ENCODE measurements at regions not wholly inside any gene's neighbourhood (a gene's known extent, or its start where the extent isn't known, plus 50 kb on each side); places are given as distances from the start of the nearest gene placed in this dataset.

- H2BK15ac ChIP-seq (ENCODE audit: low read depth, low read length): no peak overlapping the region
- dilution Hi-C loops (cut with HindIII; ENCODE audit: low sequenced_read_pairs, unreplicated experiment): no loop called here
- no peak overlapping the region for H2BK5ac ChIP-seq (ENCODE audit: low read depth, low read length, poor library complexity, severe bottlenecking)
- H3K18ac ChIP-seq (ENCODE audit: low read depth, low read length): no peak overlapping the region
- H3K23ac ChIP-seq (ENCODE audit: low read depth, low read length): no peak overlapping the region
- peak; percentile 85 for ATAC-seq (ENCODE audit: low read depth)
- H4K20me1 ChIP-seq (ENCODE audit: insufficient read depth, low read length): no peaks in the 10 kb centered on the region
- no peaks in the 10 kb centered on the region for H3K9me3 ChIP-seq (ENCODE audit: control insufficient read depth, insufficient read depth, low read length)
- H3K27me3 ChIP-seq (ENCODE audit: control insufficient read depth, insufficient read depth, low read length): no peaks in the 10 kb centered on the region
- no peak overlapping the region for H3K4me2 ChIP-seq (ENCODE audit: low read depth, low read length)
- ChIA-PET POLR2A (ENCODE audit: unreplicated experiment) (interaction anchor here (0.6 kb wide), 1 partner anchor 25 kb away, joined by 3 read pairs; no protein-coding TSS in a partner anchor), CTCF (interaction anchor here (0.7 to 1.5 kb wide), 3 partner anchors 14 to 1930 kb away, joined by 3 to 4 read pairs (median 3); no protein-coding TSS in a partner anchor)
- H3K9ac ChIP-seq (ENCODE audit: low read depth, low read length): no peak overlapping the region
- peak; percentile 31 for DNase-seq
- no peak overlapping the region for H2AK5ac ChIP-seq (ENCODE audit: low read depth, low read length)
- in situ Hi-C loops (cut with MboI; ENCODE audit: low sequenced_read_pairs): no loop called here
- no peak overlapping the region for H3K56ac ChIP-seq (ENCODE audit: extremely low read depth, insufficient read depth, low read length)
- no peak overlapping the region for H2BK20ac ChIP-seq (ENCODE audit: low read depth, low read length)
- TF ChIP-seq SMC3 (IDR thresholded peaks at IDR 0.05; ENCODE audit: low read depth, low read length) (no peak), CTCF (conservative IDR thresholded peaks at IDR 0.05; ENCODE audit: low read depth, low read length) (peak; percentile 48)
- H3K14ac ChIP-seq (replicated peaks; ENCODE audit: low read depth, low read length): no peak overlapping the region
- no peaks in the 10 kb centered on the region for H3K79me1 ChIP-seq (ENCODE audit: low read depth in 1 of 2, low read length in 2 of 2)
- intact Hi-C loops (cut with micrococcal nuclease): no loop called here
- BruUV-seq (replicated peaks): no TSS peak
- no peak overlapping the region for H4K91ac ChIP-seq (ENCODE audit: insufficient read depth, low read depth, low read length)
- H3K4ac ChIP-seq (ENCODE audit: low read depth, low read length): no peak overlapping the region
- H4K5ac ChIP-seq (ENCODE audit: low read depth, low read length): no peak overlapping the region
- H3K27ac ChIP-seq (ENCODE audit: insufficient read depth, low read length): no peak overlapping the region
- no peaks in the 10 kb centered on the region for H3K4me1 ChIP-seq (ENCODE audit: control insufficient read depth, insufficient read depth, low read length)
- no peak overlapping the region for H3K4me3 ChIP-seq (ENCODE audit: insufficient read depth, low read depth, low read length)
- no peak overlapping the region for H2AK9ac ChIP-seq (replicated peaks; ENCODE audit: low read depth, low read length, poor library complexity)
- H2BK120ac ChIP-seq (ENCODE audit: low read depth, low read length): no peak overlapping the region
- H3K36me3 ChIP-seq (ENCODE audit: control insufficient read depth, insufficient read depth, low read length): no peaks in the 10 kb centered on the region
- H4K8ac ChIP-seq (ENCODE audit: low read depth in 2 of 2, low read length in 2 of 2): no peak overlapping the region
- WGBS, 2 experiments (ENCODE audit: extremely low coverage in 2 of 2, insufficient read length in 1 of 2): 10% methylated on average over 2 of the region's 5 CpGs; no CpG with 5 or more reads in 1 of the 2 experiments
- H2AFZ ChIP-seq (replicated peaks; ENCODE audit: low read length, poor library complexity): no peak overlapping the region
- H3K9me1 ChIP-seq (ENCODE audit: insufficient read depth, low read length): no peaks in the 10 kb centered on the region
Observed at GRCh38 chr14:21748869-21749303, 75.3 kb upstream of the OR4E1 start.

Measured in IMR-90 (cell line).